ENCODE measurements at regions not wholly inside any gene's neighbourhood (a gene's known extent, or its start where the extent isn't known, plus 50 kb on each side); places are given as distances from the start of the nearest gene placed in this dataset.
A peak's percentile ranks its signal among the peaks of the same experiment; 100 is the strongest.

GRCh38 chr13:105471673-105472072 is 1063.8 kb downstream of the EFNB2 start:
- DNase-seq = no peak

- peak; percentile 5 for DNase-seq
Measured at GRCh38 chr13:105466376-105466775, 1069.1 kb downstream of the EFNB2 start.

- no peak for DNase-seq
Measured at GRCh38 chr13:105465745-105466144, 1069.7 kb downstream of the EFNB2 start, which contains the start of gene DAOA. Gene DAOA, plus strand, starts transcription at chr13:105466045.

DNA sequence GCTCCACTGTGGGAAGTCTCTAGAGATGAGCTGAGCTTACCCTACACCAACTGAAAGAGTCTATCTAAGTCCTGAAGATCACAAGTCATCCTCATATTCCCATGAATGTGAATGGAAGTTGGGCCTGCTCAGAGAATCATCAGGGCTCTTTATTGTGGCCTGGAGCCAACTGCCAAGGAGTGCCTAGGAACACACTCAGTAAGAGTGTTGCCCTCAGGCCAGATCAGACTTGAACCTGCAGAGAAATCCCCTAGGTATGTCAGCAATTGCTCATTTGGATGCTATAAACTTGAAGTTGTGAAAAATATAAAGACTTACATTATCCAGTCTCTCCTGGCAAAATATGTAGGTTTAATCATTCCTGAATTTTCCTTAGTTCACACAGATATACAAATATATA is 1070.2 kb downstream of the EFNB2 start:
- DNase-seq = no peak

DNA sequence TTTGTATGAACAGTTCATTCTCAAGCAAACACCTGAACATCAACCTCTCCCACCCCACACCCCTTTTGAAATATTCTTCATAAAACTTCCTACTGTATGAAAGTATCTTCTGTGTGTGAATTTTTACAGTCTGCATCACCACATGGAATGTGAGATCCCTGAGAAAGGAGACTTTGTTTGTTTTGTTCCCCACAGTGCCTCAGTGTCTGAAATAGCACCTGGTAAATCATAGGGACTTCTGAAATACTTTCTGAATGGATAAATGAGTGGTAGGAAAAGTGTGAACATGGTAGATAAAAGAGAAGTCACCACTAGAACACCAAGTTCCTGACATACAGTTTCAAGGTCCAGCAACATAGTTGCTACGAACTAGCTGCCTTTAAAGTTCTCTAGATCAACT is 1071.2 kb downstream of the EFNB2 start:
- no peak for DNase-seq

GRCh38 chr13:105463011-105463501 is 1072.4 kb downstream of the EFNB2 start:
- no peak for DNase-seq

DNA sequence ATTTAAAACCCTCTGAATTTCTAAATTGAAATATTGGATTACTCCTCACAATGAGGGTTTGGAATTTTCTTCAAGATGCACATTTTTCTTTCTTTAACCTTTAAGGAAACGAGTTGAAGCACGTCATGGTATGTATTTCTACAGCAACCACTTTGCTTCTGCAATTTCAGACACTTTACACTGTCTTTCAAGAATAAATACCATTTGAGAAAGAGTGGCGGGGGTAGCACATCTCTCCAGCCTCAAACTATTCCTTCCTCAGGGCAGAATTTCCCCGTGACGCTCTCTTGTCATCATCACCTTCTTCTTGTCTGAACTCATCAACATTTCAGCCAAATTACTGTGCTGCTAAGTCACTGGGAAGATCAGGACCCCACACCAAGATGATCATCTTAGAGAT is 1073.4 kb downstream of the EFNB2 start:
- DNase-seq = no peak

DNA sequence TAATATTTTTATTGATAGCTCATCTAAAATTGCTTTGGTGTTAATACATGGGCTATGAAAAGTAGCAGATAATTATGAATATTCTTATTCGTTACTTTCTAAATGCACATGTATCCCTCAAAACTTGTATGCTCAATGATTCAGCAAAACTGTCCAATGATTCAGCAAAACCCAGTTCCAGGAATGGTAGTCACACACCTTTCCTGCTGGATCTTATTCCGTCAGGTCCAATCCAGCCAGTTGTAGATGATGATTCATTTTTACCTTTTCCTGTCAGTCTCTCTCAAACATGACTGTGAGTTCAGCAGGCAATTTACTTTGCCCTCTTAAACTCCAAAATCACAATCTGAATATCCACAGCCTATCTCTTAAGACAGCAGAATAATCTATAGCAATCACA is 1082.6 kb downstream of the EFNB2 start:
- DNase-seq = no peak

GRCh38 chr13:105450784-105451183 is 1084.7 kb downstream of the EFNB2 start:
- no peak for DNase-seq

DNA sequence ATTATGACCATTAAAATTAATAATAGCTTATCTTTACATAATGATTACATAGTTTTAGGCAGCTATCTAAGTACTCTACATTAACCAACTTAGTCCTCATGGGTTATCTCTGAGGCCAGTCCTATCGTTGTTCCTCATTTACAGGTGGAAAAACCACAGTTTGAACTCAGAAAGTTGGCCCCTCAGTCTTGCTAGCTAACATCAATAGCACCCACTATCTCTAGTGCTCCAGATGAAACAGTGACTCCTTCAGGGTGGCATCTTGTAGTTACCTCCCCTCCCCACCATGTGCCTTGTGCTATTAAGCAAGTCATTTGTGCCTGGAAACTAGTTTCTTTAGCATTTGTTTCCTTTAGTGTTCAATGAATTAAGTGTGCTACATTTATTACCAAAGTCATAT is 1086.7 kb downstream of the EFNB2 start:
- no peak for DNase-seq

GRCh38 chr13:105446197-105446596 is 1089.3 kb downstream of the EFNB2 start:
- no peak for DNase-seq

GRCh38 chr13:105445796-105446195 is 1089.7 kb downstream of the EFNB2 start:
- DNase-seq = no peak

DNA sequence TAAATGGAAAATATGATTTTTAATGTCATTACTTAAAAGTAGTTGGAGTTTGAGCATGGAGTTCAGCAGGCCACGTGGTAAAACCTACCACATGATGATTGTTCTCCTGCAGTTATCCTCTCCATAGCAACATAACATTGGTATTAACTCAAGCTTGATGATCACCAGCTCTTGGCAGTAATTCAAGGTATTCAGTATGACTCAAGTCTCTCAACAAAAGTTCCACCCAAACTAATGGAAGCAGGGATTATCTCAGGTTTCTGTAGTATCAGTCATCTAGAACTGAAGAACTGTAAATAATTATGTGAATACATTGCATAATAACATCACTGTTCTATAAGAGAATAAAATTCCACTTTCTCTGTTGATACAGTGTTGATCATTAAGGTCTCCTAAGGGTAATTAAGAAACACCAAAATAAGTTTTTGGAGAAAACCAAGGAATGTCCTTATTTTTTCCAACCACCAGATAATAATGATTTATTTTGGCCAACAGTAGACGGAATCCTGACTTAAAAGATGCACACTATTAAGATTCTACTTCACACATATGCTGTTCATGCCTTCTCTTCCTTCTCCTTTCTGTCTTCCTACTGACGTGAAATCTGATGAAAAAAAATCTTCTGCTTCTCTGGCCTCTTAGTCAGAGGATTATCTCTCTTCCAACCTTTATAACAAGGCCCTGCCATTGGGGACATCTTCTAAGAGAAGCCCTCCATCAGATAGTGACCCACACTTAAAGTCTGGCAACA is 1092.3 kb downstream of the EFNB2 start:
- peak; percentile 9 for DNase-seq

- DNase-seq = no peak
Measured at GRCh38 chr13:105442040-105442439, 1093.4 kb downstream of the EFNB2 start.

DNA sequence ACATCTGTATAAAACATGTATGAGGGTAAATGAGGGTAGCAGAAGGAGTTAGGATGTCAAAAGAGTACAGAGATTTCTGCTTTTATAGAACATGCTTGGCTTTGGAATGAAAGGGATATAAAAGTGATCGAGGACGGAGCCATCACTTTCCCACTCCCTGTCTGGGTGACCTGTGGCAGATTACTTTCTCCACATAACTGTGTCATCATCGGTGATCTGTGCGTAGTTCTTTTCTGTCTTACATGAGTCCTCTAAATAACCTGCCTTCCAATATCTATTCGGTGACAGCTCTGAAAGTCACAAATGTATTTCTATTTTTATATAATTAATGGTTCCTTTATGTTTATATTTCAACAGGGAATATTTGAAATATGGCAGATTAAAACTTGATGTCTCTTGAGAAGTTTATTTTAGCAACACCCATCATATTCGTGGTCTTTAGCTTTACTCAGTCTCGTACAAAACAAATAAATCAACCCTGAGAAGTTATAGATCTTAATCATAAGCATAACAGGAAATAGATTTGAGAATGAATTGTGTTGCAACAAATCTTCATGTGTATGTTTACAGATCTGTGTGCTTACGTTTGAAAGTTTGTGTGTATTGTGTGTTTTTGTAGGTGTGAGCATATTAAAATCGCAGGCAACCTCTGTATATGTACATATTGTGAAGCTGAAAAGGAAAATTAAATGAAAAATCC is 1094.3 kb downstream of the EFNB2 start:
- DNase-seq = peak; percentile 6

- DNase-seq = no peak
Measured at GRCh38 chr13:105436943-105437342, 1098.5 kb downstream of the EFNB2 start.

DNA sequence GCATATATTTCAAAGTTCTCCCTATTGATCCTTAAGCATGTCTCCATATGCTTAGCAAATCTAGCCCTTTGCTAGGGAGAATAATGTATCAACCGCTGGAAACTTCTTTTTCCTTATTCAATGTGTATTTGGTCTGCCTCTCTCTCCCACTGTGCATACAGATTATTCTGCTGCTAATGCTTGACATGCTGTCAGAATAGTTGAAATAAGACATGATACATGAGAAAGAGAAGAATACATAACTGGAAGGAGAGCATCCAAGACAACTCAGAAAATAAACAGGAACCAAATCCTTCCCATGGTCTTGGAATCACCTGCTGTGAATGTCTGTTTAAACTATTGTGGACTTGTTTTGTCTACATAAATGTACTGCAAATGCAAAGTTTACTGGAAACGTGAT is 1103.0 kb downstream of the EFNB2 start:
- DNase-seq = no peak

DNA sequence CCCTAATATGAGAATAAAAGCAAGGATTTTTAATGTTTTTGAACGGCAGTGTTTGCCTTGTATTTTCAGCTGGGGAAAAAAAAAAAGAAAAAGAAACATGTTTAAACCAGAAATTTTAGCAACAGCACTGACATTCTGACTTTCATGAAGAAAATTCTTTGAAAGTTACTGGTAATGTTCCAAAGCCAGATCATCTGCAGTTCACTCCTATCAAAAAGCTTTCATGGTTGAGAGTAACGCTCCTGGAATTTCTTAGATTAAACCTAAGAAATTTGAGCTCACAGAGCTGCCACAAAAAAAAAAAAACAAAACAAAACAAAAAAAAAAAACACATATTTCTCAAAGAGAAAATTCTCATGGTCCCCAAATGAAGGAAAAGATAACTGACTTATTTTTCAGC is 1106.7 kb downstream of the EFNB2 start:
- no peak for DNase-seq

GRCh38 chr13:105426441-105426840 is 1109.0 kb downstream of the EFNB2 start:
- DNase-seq = no peak

DNA sequence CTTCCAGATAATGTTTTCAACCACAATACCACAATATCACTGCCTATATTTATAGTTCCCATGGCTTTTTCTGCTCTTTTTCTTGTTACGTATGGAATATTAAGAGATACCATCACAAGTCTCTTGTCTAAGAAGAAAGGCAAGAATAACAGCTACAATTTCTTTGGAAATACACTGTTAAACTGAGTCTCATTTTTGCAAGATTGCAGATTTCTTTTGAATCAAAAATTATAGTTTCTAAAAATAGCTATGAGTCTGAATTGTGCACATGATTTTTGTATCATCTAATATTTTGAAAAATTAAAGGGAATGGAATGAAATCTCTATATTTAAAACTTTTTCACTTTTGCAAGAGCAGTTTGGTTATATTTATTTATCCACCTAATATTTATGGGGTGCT is 1120.8 kb downstream of the EFNB2 start:
- no peak for DNase-seq

DNA sequence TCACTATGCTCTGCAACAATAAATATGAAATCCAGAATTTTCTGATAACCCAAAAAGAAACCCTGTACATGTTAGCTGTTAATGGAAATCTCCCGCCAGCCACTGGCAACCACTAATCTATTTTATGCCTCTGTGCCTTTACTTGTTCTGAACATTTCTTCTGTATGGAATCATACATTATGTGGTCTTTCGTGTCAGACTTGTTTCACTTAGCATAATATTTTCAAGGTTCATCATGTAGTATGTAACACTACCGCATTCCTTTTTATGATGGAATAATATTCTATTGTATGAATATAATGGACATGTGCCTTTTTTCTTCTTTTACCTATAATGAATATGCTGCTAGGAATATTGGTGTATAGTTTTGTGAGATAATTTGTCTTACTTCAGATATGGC is 1123.3 kb downstream of the EFNB2 start:
- DNase-seq = no peak

DNA sequence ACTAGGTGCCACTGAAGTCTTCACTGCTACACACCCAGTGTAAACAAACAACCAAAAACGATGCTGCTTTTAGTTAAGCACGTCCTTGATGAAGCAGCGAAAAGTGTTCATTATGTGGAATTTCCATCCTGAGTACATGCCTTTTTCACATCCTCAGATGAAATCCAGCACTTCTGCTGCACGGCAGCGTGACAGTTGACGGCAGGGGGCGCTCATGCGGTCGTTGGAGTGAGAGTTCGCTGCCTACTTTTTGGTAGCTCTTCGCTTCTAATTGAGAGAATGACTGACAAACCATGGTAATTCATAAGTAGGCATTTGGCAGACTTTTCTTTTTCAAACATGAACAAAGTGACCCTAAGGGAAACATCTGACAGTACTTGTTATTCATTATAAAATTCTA is 1124.9 kb downstream of the EFNB2 start:
- DNase-seq = no peak

DNA sequence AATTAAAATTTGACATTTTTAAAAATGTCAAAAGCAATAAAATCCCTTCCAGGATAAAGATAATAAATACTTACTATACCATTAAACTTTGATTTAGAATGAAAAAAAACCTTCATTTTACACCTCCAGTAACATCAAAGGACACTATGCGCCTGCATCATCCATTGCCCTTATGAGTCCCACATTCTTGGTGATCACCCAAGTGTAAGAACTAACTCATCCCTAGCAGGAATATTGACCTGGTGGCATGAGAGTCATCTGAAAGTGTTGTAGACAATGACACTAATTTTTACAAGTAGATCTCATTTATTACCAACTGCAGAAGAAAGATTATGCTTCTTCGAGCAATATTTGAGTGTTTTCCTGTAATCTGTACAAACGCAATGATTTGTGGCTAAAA is 1128.9 kb downstream of the EFNB2 start:
- no peak for DNase-seq

- no peak for DNase-seq
Measured at GRCh38 chr13:105403086-105403485, 1132.4 kb downstream of the EFNB2 start.

DNA sequence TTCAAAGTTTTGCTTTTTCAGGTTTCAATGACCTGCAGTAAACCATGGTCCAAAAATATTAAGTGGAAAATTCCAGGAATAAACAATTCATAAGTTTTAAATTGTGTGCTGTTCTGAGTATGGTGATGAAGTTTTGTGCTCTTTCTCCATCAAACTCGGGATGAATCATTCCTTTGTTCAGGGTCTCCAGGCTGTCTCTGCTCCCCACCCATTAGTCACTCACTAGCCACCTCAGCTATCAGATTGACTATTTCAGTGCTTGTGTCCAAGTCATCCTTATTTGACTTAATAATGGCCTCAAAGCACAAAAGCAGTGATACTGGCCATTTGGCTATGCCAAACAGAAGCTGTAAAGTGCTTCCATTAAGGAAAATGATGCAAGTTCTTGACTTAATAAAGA is 1140.4 kb downstream of the EFNB2 start:
- DNase-seq = no peak
